ENCODE measurements at regions not wholly inside any gene's neighbourhood (a gene's known extent, or its start where the extent isn't known, plus 50 kb on each side); places are given as distances from the start of the nearest gene placed in this dataset.
"Not testable (repeated sequence)": the region's sequence is repeated elsewhere in the genome, so short reads cannot be mapped to it uniquely, and the experiment has no call there.

DNA sequence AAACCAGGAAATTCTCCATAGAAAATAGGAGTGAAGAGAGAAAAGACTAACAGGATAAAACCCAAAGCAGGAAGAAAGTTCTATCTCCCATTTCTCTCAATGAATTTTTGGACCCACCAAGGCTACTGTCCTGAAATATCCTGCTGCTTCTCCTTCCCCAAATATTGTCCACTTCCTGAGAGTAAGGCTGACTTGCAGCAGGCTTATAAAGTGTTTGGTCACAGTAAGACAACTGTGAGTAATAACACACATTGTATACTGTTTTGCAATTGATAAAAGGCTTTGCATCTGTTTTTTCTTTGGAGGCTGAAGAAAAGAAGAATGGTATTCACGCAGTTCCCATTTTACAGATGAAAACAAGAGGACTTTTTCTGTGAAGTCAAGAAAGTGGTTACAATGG lies 52.8 kb downstream of the FOXD4L6 start:
- not testable (repeated sequence) for FAIRE-seq; DNase-seq (ENCODE audit: insufficient read length, low spot score)

DNA sequence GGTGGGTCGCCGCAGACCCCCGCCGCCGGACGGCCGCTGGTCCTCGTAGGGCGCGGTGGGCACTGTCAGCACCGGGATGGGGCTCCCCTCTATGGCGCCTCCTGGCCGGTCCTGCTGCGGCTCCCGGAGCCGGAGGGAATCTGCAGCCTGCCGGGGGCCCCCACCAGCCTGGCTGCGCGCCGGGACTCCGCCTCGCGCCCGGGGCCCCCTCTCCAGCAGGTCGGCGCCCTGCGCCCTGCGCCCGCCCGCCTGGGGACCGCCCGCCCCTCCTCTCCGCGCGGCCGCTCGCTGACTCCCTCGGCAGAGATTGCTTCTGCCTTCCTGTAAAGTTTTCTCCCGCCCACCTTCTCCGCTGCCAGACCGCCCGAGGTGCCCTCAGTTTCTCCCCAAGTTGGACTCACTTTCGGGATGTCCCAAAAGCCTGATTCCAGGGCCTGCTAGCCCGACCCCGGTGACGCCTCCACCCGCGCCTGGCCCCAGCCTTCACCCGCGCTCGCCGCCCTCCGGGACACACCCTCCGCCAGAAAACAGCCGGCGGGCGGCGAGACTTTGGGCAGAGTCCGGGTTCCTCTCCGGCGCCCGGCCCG lies 54.0 kb downstream of the FOXD4L6 start:
- DNase-seq (ENCODE audit: insufficient read length, low spot score) = peak; percentile 3
- not testable (repeated sequence) for FAIRE-seq

DNA sequence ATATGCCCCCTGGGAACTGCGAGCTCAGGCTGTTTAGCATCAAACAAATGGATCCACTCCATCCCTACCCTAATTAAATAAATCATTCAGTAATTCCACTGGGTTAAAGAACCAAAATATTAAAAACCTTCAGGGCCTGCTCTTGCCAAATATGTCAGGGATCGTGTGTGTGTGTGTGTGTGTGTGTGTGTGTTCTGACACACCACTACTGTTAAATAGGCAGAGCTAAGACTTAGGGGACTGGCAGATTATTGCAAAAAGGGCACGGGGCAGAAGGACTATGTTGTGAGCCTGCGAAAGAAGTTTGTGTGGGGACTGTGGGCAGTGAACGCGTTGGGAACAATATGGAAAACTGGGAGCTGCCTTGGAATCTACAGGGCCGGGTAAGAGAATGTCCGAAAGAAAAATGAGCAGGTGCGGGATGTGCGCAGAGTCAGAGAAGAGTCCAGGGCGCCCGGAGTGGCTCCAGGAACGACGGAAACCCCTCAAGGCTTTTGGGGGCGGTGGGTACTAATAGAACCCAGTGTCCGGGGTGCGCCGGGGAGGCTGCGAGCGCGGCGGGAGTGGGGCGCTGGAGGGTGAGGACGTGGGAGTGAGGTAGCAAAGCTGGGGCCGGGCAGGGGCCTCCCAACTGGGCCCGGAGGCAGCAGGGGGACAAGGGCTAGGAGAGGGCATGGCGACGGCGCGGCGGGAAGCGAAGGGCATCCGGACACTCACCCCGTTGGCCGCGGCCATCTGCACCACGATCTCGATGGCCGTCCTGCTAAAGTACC lies 54.8 kb downstream of the FOXD4L6 start:
- DNase-seq (ENCODE audit: insufficient read length, low spot score); FAIRE-seq: not testable (repeated sequence)

DNA sequence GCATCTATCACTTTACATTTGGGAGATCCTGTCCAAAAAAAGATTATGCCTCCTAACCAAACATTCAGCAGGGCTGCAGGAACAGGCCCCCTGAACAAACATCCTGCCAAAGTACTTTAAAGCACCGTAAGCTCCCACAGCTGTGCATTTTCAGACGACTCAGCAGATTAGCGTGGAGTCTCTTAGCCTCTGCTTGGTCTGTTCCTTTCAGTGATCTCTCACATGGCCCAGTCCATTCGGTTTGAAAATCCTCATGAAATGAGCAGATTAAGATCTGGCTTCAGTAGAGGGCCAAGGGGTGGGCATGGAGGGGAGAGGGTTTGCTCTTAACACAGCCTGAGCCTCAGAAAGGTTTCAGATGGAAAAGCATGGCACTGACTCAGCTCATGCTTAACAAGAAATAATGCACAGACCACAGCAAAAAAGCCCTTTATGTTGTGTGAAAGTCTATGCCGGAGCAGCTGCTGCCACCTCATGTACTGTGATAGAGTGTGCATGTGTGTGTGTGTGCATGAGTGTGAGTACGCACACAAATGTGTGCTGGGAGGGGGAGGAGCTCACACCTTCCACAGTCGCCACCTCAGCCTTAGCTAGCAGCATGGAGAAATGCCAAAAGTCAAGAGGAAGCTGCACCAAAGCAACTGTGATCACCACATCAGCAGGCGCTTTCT lies 64.2 kb downstream of the FOXD4L6 start:
- DNase-seq (ENCODE audit: insufficient read length, low spot score) = not testable (repeated sequence)

DNA sequence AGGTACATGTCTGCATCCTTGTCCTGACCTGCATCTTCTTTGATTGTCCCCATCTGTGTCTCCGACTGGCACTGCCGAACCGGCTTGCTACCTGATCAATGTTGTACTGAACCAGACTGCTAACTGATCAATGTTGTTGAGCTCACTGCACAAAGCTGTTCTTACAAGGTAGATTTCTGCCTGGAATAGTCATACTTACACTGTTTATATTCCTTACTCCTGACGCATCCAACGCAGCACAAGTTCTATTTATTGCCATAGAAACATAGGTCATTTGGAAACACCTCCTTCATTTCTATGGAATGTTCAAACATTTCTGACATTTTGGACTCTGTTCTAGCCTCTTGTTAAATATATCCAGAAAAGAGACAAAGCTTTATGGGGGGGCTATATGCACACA lies 65.2 kb downstream of the FOXD4L6 start:
- FAIRE-seq = not testable (repeated sequence)

More for the DNA sequence above, 64.2 kb downstream of the FOXD4L6 start:
- FAIRE-seq = not testable (repeated sequence)

DNA sequence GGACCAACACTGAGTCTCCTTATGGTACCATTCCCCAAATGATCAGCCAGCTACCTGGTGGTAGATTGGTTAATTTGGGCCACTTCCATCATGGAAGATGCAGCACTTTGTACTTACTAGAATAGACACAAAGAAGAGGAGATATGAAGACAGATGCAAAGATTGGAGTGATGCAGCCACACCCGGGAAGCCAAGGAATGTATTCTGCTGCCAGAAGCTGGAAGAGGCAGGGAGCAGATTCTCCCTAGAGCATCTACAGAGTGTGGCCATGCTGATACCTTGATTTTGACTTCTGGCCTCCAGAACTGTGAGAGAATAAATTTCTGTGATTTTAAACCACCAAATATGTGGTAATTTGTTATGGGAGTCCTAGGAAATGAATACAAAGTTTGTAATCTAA lies 68.9 kb downstream of the FOXD4L6 start:
- FAIRE-seq; DNase-seq (ENCODE audit: insufficient read length, low spot score): not testable (repeated sequence)

More for the DNA sequence above, 65.2 kb downstream of the FOXD4L6 start:
- not testable (repeated sequence) for DNase-seq (ENCODE audit: insufficient read length, low spot score)

DNA sequence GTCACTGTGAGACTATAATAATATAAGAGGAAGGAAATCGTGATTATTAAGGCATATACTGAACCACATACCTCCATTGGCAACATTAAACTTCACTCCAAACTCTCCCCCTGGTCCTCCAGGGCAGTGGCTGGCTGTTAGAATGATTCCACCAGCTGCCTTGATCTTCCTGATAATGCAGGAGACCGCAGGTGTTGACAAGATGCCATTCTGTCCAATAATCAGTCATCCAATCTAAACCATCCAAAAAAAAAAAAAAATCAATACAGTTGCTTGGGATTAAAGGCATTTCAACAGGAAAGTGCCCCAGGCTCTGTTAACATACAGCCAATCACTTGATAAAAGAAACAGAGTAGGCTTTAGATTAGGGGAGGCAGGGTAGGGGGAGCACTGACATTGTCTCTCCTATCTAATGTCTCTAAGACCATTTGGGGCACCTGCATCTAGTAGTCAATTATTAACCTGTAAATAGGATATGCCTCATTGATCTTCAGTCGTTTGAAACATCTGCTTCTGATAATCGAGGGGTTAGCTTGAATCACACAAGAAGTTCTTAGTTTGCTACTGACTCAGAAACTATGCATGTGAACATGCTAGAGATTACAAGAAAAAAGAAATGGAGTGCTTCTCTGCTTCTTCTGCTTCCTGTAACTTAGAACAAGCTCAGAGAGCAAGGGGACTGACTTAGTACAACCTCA lies 74.7 kb downstream of the FOXD4L6 start:
- FAIRE-seq; DNase-seq (ENCODE audit: insufficient read length, low spot score): not testable (repeated sequence)

DNA sequence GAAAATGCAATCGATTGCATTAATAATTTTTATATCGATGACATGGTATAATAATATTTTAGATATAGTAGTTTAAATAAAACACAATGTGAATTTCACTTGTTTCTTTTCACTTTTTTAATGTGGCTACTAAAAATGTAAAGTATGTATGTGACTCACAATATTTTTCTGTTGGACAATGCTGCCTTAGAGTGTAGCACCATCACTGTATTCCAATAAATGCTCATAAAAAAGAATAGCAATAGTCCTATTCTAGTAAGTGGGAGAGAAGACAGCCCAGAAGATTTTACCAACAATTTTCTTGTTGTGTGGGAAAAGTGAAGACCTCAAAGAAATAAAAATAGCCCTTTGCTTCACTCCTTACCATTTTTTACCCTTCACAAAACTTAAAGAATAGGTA lies 79.8 kb downstream of the FOXD4L6 start:
- not testable (repeated sequence) for FAIRE-seq; DNase-seq (ENCODE audit: insufficient read length, low spot score)

DNA sequence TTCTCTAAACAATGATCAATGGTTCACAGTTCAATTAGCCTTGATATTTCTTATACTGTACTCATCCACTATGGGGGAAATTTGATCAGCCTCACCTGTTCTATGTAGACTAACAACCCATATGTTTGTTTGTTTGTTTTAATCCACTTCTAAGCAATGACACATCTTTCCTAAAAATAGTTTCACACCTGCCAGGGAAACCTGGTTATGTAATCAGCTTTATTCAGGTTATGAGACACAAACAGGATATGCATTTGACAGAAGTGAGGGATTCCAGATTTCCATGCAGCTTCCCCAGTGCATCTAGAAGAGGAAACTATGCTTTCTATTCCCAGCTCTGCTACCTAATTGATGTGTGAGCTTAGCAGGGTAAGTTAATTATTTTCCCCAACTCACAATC lies 80.7 kb downstream of the FOXD4L6 start:
- not testable (repeated sequence) for FAIRE-seq; DNase-seq (ENCODE audit: insufficient read length, low spot score)

DNA sequence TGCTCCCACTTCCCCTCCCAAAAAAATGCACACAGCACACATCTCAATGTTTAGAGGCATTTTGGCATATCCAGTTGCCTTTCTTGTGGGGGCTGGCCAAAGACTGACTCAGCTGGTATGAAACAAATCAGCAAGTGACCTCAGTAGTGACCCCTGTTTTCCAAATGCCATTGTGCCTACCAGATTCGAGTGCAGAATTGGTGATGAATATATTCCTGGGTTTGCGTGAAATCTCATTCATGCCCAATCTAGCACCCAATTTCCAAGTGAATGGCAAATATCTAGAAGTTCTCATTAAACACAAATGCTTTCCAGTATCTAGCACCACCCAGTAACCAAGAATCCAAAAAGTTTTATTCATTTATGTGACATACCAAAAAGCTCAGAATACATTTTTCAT lies 83.6 kb downstream of the FOXD4L6 start:
- not testable (repeated sequence) for DNase-seq (ENCODE audit: insufficient read length, low spot score); FAIRE-seq

DNA sequence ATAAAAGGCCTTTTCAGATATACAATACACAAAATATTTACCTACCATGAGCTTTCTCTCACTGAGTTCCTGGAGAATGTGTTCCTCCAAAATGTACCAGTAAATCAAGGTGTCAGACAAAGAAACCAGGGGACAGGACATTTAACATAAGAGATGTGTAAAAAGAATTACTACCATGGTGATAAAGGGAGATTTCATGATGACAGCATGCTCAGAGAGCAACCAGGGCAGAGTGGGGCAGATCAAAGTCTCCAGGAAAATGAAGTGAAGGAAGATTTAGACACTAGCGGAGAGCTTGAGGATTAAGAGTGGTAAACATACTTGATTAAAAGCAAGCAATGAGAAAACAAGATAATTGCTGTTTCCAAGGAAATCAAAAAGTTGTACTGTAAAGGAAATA lies 85.0 kb downstream of the FOXD4L6 start:
- DNase-seq (ENCODE audit: insufficient read length, low spot score); FAIRE-seq: not testable (repeated sequence)

DNA sequence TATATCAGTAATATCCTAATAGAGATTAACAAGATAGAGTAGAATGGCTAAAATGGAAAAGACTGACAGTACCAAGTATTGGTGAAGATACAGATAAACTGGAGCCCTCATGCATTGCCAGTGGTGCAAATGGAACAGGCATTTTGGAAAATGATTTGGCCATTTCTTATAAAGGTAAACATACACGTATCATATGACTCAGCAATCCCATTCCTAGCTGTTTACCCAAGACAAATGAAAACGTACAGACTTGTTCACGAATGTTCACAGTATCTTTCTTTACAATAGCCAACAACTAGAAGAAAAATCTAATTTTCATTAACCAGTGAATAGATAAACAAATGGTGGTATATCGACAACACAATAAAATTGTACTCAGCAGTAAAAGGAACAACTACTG lies 86.4 kb downstream of the FOXD4L6 start:
- not testable (repeated sequence) for FAIRE-seq

DNA sequence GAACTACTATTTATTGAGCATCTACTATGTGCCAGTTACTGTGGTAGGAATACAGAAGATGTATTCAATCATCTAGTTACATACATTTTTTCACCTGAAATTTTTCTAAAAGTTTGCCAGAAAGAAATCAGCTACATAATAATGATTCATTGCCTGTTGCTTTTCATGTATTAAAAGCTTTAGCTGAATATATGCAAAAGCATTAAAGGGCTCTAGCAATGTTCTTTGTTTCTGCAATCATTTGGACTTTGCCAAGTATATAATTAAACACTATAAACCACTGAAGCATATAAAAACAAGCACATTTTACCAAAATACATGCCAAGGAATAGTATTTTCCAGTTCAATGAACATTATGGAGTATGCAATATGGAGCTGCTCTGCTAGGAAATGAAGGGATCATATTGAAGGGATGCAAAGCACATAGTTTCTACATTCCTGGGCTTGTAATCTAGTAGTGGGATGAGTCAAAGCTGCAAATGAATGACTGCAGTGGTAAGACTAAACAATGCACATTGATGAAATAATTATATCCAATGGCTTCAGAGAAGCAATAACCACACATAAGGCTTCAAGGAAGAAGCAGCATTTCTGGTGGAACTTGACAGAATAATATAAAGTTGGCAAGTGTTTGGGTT lies 87.7 kb downstream of the FOXD4L6 start:
- FAIRE-seq = not testable (repeated sequence)

More for the DNA sequence above, 86.4 kb downstream of the FOXD4L6 start:
- DNase-seq (ENCODE audit: insufficient read length, low spot score) = not testable (repeated sequence)

DNA sequence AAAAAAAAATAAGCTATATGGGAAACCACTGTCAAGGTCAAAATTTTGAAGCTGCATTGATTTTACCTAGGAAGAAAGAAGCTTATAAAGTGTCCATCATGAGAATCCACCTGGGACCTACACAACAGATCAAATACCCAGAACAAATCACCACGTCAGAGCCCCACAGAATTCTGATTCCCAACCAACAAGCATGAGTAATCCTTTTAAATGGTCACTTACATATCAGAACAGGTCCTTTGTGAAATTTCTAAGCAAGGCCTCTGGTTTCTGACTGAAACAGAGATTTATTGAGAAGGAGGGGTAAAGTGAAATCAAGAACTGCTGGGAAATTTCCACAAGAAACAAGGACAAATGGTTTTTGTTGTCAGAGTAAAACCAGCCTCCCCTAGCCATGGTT lies 93.2 kb downstream of the FOXD4L6 start:
- not testable (repeated sequence) for FAIRE-seq

More for the DNA sequence above, 87.7 kb downstream of the FOXD4L6 start:
- not testable (repeated sequence) for DNase-seq (ENCODE audit: insufficient read length, low spot score)

DNA sequence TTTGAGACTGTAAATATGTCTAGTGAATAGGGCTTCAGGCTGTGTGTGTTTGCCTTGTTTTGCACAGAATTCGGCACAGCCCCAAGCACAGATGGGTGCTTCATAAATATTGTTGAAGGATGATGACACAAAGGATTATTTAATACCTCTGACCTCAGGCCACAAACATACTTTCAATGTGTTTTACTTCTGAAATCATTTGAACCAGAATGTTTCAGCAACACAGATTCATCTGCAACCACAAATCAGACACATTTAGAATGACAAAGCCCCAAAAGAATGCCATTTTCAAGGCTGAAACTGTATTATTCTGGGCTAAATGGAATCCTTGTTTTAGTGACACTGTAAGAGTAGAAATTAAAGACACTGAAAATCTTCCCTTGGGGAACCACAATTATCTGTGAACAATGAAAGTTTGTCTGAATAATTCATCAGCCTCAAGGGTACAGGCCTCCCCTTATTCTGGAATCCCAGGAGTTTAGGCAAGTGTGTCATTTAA lies 93.7 kb downstream of the FOXD4L6 start:
- not testable (repeated sequence) for FAIRE-seq; DNase-seq (ENCODE audit: insufficient read length, low spot score)

More for the DNA sequence above, 93.2 kb downstream of the FOXD4L6 start:
- DNase-seq (ENCODE audit: insufficient read length, low spot score) = not testable (repeated sequence)

DNA sequence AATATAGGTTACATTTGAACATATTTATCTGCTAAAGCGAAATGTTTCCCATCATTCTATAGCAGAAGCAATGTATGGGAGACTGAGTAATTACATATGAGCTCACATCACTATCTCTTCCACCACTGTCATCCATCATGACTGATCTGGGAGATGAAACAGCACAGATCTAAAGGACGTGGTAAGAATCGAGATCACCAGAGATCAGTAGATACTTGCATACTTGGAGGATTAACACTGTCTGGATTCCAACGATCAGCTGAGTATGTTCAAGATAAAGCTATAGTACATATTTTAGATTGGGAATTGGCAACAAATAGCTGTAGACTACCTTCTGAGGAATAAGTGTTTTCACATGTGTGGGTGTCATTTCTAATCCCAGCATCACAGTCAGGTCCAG lies 94.6 kb downstream of the FOXD4L6 start:
- FAIRE-seq = not testable (repeated sequence)

DNA sequence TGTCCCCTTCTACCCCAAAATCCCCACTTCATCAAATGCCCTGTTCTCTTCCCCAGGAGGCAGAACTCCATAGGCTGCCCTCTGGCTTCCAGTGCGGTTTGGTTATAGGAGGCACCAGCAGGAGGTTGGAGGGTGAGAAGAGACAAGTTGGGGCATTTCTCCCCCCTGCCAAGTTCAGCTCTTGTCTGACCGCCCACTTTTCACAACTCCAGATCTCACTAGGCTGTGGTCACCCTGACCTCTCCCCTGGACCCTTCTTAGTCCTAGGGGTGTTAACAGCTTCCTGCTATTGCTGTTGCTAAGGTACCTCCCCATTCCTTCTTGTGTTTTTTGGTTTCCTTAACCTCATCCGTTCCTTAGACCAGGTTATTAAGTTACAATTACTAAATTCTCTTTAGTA lies 95.1 kb downstream of the FOXD4L6 start:
- not testable (repeated sequence) for FAIRE-seq; DNase-seq (ENCODE audit: insufficient read length, low spot score)

More for the DNA sequence above, 94.6 kb downstream of the FOXD4L6 start:
- DNase-seq (ENCODE audit: insufficient read length, low spot score) = not testable (repeated sequence)

DNA sequence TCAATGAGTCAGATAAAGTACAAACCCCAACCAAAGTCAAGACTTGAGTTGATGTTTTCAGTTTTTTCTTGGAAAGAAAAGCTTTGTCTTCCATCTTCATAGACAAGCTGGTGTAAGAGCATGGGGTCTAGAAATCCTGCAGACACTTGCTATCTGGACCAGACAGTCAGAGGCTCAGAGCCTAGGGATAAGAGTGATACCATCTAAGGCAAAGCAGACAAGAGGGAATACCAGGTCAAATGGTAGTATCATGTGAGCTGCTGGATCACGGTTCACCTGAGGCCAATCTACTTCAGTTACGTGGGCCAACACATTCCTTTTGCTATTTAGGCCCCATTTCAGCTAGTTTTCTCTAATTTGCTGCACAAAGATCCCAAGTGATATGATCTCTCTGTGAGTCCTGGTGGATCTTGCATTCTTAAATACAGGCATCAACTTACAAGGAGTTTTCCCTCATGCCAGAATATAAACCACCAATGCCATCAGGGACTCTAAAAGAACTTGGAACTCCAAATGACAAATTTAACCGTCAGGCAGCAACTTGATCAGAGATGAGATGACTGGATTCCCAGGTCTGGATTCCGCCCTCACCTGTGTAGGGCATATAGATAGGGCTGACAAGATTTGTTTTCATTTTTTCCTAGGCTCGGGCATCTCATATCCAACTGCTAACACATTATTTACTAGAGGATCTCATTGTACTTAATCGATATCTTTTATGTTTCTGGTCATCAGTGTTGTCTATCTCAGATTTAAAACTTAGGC lies 101.4 kb downstream of the FOXD4L6 start:
- not testable (repeated sequence) for DNase-seq (ENCODE audit: insufficient read length, low spot score); FAIRE-seq

DNA sequence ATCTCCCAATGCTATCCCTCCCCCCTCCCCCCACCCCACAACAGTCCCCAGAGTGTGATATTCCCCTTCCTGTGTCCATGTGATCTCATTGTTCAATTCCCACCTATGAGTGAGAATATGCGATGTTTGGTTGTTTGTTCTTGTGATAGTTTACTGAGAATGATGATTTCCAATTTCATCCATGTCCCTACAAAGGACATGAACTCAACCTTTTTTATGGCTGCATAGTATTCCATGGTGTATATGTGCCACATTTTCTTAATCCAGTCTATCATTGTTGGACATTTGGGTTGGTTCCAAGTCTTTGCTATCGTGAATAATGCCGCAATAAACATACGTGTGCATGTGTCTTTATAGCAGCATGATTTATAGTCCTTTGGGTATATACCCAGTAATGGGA lies 106.1 kb downstream of the FOXD4L6 start:
- not testable (repeated sequence) for FAIRE-seq; DNase-seq (ENCODE audit: insufficient read length, low spot score)
